ENCODE measurements at regions not wholly inside any gene's neighbourhood (a gene's known extent, or its start where the extent isn't known, plus 50 kb on each side); places are given as distances from the start of the nearest gene placed in this dataset.

GRCh38 chr15:39209548-39210211 is 371.2 kb upstream of the THBS1 start:
- CTCF ChIA-PET = no interaction called here
- TF ChIP-seq CTCF (IDR thresholded peaks at IDR 0.05) = no peak
- no peak for TF ChIP-seq TEAD4 (IDR thresholded peaks at IDR 0.05; ENCODE audit: borderline replicate concordance, insufficient read depth)
- no peak for TF ChIP-seq JUND (IDR thresholded peaks at IDR 0.05)
- no peak for TF ChIP-seq CHD2 (IDR thresholded peaks at IDR 0.05; ENCODE audit: low read length, partially characterized antibody)
- TF ChIP-seq ZBTB33 (IDR thresholded peaks at IDR 0.05; ENCODE audit: borderline replicate concordance, low read depth) = no peak
- no peak for TF ChIP-seq USF1 (IDR thresholded peaks at IDR 0.05; ENCODE audit: borderline replicate concordance, low read depth)
- TF ChIP-seq FOXJ3 (CRISPR knock-in tag; IDR thresholded peaks at IDR 0.05) = no peak
- no peak for TF ChIP-seq NFIC (IDR thresholded peaks at IDR 0.05; ENCODE audit: borderline replicate concordance)
- no peak for TF ChIP-seq REST (IDR thresholded peaks at IDR 0.05; ENCODE audit: low read depth, low read length)
- no peak for TF ChIP-seq USF2 (IDR thresholded peaks at IDR 0.05; ENCODE audit: borderline replicate concordance, low read depth, low read length)
- TF ChIP-seq EP300 (IDR thresholded peaks at IDR 0.05; ENCODE audit: borderline replicate concordance in 1 of 2, low read depth in 1 of 2, low read length in 1 of 2) = no peak
- TF ChIP-seq RAD21 (IDR thresholded peaks at IDR 0.05; ENCODE audit: low read length) = no peak
- TF ChIP-seq YY1 (IDR thresholded peaks at IDR 0.05; ENCODE audit: low read depth) = no peak
- TF ChIP-seq SIN3A (IDR thresholded peaks at IDR 0.05; ENCODE audit: borderline replicate concordance, low read depth, low read length) = no peak
- no peak for TF ChIP-seq FOXM1 (IDR thresholded peaks at IDR 0.05; ENCODE audit: low read depth)
- no peak for TF ChIP-seq PBX3 (IDR thresholded peaks at IDR 0.05)
- TF ChIP-seq RXRA (IDR thresholded peaks at IDR 0.05; ENCODE audit: borderline replicate concordance, low read depth) = no peak
- no peak for TF ChIP-seq EZH2phosphoT487 (IDR thresholded peaks at IDR 0.05; ENCODE audit: borderline replicate concordance, low read depth)
- POLR2A ChIA-PET = no interaction called here
- no peak overlapping the region for H3K4me3 ChIP-seq (ENCODE audit: low read depth in 2 of 2, low read length in 1 of 2)
- no peaks in the 10 kb centered on the region for H3K79me2 ChIP-seq (ENCODE audit: insufficient read depth)
- no peaks in the 10 kb centered on the region for H4K20me1 ChIP-seq (ENCODE audit: insufficient read depth)
- H3K36me3 ChIP-seq (replicated peaks in 1 of 2; ENCODE audit: control insufficient read depth in 1 of 2, insufficient read depth in 2 of 2, low read length in 1 of 2) = no peaks in the 10 kb centered on the region
- no peak for DNase-seq
- WGBS (ENCODE audit: low lambda C conversion rate) = 96% methylated on average over 3 of the region's 3 CpGs
- no peak overlapping the region for H3K4me2 ChIP-seq
- H3K27ac ChIP-seq (ENCODE audit: low read depth in 2 of 2, low read length in 1 of 2) = no peak overlapping the region
- no peaks in the 10 kb centered on the region for H3K9me2 ChIP-seq
- 0 out of 2 replicates have a peak, but pooled peaks cover 9% of the 10 kb centered on the region for H3K9me3 ChIP-seq
- peaks cover 17% of the 10 kb centered on the region for H3F3A ChIP-seq (replicated peaks; ENCODE audit: insufficient read depth)
- no peak overlapping the region for H2AFZ ChIP-seq (ENCODE audit: low read depth)
- H3K4me1 ChIP-seq (ENCODE audit: control insufficient read depth in 1 of 2, insufficient read depth in 2 of 2, low read depth in 1 of 2, low read length in 1 of 2) = peaks cover 0 to 12% of the 10 kb centered on the region in 2 experiments; a peak in 1 of 4 replicates
- H3K9ac ChIP-seq = no peak overlapping the region
- no peaks in the 10 kb centered on the region for H3K27me3 ChIP-seq (ENCODE audit: insufficient read depth)

Data from SK-N-SH (cell line).